GM18498 (cell line): ENCODE measurements at regions not wholly inside any gene's neighbourhood (a gene's known extent, or its start where the extent isn't known, plus 50 kb on each side); places are given as distances from the start of the nearest gene placed in this dataset.

Source experiments
- ATAC-seq: cut with Tn5 transposase; IDR thresholded peaks from one replicate; pipeline ENCODE4 v1.9.1; 2021; ENCODE audit warnings: mild to moderate bottlenecking, moderate library complexity; ENCODE audit not compliant: unreplicated experiment

GRCh38 chr15:47337836-47338235 lies 379.5 kb upstream of the SEMA6D start:
- ATAC-seq, result no peak

DNA sequence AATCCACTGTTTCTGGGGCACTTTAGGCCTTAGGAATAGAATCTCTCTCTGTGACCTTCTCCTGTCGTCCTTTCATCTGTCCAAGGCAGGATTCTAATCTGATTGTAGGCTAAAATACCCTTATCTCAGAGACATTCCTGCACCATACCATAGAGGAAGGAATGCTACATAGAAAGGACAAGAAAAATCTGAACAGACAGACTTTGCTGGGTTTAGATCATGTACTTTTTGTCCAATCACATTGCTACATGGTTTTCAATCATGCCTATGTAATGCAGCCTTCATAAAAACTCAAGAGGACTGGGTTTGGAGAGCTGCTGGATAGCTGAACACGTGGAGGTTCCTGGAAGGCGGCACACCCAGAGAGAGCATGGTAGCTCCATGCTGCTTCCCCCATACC lies 378.5 kb upstream of the SEMA6D start:
- ATAC-seq, result no peak

GRCh38 chr15:47339800-47340570 lies 377.3 kb upstream of the SEMA6D start:
- no peak for ATAC-seq

DNA sequence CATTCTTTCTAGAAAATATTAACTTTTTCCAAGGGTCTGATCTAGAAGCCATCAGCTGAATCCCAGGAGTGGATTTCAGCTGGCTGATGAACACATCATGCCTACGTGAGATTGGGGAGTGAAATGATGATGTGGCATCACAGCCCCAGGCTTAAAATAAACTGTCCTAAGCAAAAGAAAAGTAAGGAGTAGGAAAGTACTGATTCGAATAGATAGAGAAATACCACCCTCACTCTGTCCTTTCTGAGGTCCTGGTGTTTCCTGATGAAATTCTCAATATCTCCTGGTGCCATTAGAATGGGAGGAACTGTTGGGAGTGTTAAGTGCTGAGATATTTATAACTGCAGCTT lies 376.8 kb upstream of the SEMA6D start:
- ATAC-seq, result no peak

GRCh38 chr15:47349179-47349578 lies 368.1 kb upstream of the SEMA6D start:
- no peak for ATAC-seq

DNA sequence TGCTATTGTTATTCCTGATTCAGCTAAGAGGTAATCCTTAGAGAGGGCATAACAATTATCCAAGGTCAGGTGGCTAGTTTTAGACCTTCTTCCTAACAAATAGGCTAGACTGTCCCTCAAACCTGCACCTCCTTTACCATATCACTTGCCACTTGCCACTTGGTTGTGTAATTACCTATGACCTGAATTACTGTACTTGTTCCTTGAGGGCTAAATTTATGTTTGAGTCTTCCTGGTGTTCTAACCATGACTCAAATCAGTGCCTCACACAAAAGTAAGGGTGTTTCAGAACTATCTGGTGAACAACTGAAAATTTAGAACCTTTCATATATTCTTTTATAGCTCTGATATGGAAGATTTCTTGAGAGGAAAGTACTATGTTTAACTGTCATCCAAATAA lies 365.8 kb upstream of the SEMA6D start:
- ATAC-seq, result no peak

GRCh38 chr15:47352217-47352616 lies 365.1 kb upstream of the SEMA6D start:
- ATAC-seq, result no peak

- no peak for ATAC-seq
These were observed 361.5 kb upstream of the SEMA6D start for GRCh38 chr15:47355759-47356158.

GRCh38 chr15:47356297-47356696 lies 361.0 kb upstream of the SEMA6D start:
- ATAC-seq, result no peak

DNA sequence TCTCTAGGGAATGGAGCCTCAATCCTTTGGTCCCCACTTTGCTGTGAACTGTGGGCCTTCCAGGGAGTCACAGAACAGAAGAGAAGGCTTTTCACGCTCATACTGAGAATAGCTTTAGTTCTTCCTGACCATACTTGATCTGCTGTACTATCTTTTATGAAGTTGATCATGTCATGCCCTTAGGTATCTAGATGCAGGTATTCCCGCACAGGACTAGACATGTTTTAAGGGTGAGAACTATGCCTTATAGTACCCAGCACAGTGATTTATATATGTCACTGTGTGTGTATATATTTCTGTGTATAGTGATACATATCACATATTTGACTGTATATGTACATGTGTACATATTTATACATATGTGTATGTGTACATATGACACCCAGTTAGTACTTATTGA lies 358.4 kb upstream of the SEMA6D start:
- no peak for ATAC-seq

DNA sequence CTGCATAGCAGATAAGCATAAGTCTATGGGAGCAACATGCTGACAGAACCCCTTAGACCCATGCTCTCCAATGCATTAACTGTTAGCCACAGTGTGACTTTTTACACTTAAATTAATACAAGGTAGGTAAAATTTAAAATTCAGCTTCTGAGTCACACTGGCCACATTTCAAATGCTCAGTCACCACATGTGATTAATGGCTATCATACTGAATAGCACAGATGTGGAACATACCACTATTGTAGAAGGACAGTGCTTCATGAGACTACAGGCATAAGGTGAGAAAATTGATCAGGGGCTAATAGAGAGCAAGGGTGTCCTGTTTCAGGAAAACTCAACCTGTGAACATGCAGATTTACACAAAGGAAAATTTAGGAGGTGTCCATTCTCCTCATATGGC lies 357.0 kb upstream of the SEMA6D start:
- ATAC-seq, result no peak

DNA sequence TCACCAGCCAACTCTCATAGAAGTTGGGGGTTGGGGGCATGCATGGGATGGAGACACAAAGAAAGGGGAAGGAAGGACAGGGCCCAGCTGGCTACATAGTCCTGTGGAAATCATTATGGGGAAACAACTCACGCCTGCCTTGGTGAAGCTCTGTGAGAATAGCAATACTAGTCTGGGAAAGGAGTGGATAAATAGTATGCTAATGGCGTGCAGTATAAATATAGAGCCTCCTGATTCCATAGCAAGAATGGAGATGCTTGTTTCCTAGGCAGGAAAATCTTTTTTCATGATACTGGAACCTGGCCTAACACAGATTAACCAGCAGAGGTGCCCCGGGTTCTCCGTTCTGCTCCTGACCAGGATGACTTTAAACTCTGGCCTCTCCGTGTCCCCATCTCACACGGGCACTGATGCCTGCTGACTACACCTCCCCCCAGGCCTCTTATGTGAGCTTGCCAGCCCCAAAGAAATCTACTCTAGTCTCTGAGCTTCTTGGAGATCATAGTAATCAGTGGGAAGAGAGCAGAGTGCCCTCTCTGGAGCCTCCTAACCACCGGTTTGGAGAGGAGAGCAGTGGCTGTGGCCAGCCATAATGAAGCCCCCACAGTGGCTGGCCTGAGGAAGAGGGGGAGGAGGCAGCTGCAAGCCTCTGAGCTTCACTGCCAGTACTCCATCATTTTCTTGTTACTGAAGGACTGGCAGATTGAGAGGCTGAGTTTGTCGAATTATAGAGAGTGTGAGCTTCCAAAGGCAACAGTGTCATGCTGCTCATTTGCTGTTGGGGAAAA lies 355.0 kb upstream of the SEMA6D start:
- ATAC-seq, result no peak

GRCh38 chr15:47363653-47364052 lies 353.7 kb upstream of the SEMA6D start:
- ATAC-seq, result no peak

GRCh38 chr15:47364230-47365141 lies 352.8 kb upstream of the SEMA6D start:
- ATAC-seq, result no peak

DNA sequence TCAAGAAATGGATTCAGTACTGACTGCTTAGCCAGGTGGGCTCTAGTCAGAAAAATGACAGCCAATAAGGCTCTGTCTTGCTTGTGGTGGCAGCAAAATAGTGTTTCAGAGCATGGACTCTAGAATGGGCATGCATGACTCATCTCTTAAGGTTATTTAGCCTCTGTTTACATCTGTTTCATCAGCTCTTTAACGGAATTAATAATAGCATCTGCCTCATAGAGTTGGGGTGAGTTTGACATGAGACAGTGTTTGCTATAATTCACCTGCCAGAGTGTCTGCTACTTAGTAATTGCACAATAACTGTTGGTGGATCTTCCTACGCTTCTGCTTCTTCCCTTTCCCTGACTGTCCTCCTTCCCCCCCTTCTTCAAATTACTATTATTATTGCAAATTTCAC lies 350.4 kb upstream of the SEMA6D start:
- no peak for ATAC-seq

- ATAC-seq, result no peak
These were observed 349.4 kb upstream of the SEMA6D start for GRCh38 chr15:47367726-47368390.

- no peak for ATAC-seq
These were observed 345.4 kb upstream of the SEMA6D start for GRCh38 chr15:47371939-47372338.

DNA sequence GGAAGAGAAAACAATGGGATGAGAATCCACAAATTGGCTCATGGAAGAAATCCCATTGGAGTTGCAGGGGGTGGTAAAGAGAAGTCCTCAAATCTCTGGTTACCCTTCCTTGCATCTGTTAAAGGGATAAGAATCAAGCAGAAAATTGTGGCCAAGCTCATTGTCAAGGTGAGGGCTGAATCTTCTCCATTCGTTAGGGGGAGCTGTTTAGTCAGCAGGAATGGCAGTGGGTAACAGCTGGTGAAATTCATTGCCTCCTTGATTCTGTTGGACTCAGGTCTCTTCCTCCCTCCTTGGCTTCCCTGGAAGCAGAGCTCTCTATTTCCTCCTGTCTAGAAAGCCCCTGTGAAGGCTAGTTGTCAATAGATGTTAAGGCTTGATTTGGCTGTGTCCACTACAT lies 343.1 kb upstream of the SEMA6D start:
- no peak for ATAC-seq

DNA sequence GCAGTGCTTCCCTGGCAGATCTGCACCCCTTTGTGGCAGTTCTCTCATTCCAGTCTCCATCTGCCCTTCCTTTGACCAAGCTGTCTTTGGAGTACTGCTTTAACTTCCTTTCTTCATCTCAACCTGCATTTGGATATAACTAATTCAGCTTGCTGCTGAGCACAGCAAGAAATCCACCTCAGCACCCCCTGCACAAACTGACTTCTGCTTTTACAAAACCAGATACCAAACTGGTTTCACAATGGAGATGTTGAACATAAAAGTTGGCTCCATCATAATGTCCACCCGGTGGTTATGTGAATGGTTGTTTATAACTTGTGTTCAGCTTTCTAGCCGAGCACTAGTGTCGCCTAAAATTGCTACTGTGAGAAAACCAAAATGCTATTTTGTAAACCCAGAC lies 341.1 kb upstream of the SEMA6D start:
- no peak for ATAC-seq

DNA sequence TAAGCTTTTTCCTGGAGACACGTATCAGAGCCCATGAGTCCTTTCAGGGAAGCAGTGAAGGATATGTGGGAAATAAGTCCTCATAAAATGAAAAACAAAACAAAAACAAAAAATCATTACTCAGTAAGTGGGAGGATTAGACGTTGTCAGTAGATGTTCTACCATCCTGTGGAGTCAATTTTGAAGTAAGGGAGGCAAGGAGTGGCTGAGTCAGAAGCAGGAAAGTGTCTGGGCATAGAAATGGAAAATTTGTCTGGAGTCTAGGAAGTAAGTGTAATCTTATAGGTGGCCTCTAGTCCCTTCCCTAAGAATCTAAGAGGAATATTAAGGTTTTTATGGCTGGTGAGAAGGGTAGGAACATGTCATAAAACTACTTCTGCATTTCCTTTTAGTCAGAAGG lies 339.8 kb upstream of the SEMA6D start:
- ATAC-seq, result no peak

DNA sequence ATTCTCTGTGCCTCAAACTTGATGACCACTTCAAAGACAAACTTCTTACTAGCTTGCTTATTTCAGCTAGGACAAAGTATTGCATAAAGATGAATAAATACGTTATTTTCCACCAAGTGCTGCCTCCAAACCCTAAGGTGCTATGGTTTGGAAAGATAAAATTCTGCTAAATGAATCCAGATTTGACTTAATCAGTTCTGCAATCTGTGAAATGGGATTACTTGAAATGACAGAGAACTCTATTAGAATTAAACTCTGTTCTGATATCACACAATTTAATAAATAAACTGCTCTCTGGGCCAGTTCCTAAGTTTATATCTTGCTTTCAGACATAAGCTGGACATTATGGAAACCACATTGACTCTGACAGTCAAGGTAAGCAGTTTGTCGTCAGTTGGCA lies 338.8 kb upstream of the SEMA6D start:
- no peak for ATAC-seq
